ENCODE measurements at regions not wholly inside any gene's neighbourhood (a gene's known extent, or its start where the extent isn't known, plus 50 kb on each side); places are given as distances from the start of the nearest gene placed in this dataset.

DNA sequence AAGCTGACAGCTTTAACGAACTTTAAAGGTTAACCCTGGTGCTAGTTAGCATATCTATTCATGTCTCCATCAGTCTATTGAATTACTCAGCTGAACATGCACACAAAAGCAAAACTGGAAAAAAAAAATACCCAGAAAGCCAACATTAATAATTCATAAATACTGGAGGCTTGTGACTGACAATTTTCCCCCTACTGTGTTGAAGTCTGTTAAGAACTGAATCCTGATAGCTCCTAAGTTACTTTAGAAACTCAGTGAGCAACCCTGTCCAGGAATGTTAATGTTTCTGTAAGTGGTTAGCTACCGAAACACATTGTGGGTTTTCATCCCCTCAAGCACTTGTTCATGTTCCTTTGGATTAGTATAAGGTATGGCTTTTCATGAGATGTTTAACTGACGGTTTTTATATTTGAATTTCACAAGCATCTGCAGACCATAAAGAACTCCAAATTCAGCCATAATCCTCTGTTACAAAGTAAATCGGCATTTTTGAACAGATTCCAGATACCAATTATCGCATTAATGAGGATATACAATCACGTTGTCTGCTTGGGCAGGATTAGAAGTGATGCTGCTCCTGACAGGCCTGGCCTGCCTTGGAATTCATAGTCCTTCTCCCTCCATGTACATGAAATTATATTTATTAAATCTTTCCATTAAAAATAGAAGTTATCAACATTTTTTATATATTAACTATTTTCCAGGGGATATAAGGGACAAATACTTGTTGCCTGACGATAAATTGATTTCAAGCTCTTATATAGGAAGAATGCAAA, 331.2 kb downstream of the TLE4 start:
- no peak for DNase-seq (ENCODE audit: low read depth)
- H3K4me3 ChIP-seq (ENCODE audit: low read depth, low read length): no peak overlapping the region
- TF ChIP-seq, protein P1, sequence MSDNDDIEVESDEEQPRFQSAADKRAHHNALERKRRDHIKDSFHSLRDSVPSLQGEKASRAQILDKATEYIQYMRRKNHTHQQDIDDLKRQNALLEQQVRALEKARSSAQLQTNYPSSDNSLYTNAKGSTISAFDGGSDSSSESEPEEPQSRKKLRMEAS (IDR thresholded peaks at IDR 0.05; ENCODE audit: low read depth, low read length): no peak
- TF ChIP-seq, protein P2, sequence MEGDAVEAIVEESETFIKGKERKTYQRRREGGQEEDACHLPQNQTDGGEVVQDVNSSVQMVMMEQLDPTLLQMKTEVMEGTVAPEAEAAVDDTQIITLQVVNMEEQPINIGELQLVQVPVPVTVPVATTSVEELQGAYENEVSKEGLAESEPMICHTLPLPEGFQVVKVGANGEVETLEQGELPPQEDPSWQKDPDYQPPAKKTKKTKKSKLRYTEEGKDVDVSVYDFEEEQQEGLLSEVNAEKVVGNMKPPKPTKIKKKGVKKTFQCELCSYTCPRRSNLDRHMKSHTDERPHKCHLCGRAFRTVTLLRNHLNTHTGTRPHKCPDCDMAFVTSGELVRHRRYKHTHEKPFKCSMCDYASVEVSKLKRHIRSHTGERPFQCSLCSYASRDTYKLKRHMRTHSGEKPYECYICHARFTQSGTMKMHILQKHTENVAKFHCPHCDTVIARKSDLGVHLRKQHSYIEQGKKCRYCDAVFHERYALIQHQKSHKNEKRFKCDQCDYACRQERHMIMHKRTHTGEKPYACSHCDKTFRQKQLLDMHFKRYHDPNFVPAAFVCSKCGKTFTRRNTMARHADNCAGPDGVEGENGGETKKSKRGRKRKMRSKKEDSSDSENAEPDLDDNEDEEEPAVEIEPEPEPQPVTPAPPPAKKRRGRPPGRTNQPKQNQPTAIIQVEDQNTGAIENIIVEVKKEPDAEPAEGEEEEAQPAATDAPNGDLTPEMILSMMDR (IDR thresholded peaks at IDR 0.05; ENCODE audit: low read depth, low read length): no peak
- no peak for TF ChIP-seq MYC (IDR thresholded peaks at IDR 0.05; ENCODE audit: low read depth, low read length)
- no peak for TF ChIP-seq POLR2A (IDR thresholded peaks at IDR 0.05; ENCODE audit: extremely low read depth, insufficient read length)

DNA sequence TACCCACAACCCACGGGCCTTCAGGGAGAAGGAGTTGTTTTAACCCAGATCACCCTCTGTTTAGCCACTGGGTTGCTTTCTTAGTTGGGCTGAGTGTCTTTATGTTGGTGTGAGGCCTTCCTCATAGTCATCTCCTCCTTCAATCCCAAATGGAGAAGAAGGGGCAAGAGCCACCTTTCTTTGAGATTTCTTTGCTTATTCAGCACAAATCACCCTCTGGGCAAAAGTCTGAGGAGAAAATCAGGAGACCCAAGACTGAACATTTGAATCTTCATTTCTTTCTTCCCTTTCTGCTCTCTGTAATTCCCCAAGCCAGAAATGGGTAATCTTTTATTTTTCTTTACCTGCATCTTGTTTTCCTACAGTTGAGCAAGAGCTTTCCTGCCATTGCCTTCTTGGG, 329.0 kb downstream of the TLE4 start:
- TF ChIP-seq, protein P2 (IDR thresholded peaks at IDR 0.05; ENCODE audit: low read depth, low read length): no peak
- no peak overlapping the region for H3K4me3 ChIP-seq (ENCODE audit: low read depth, low read length)
- DNase-seq (ENCODE audit: low read depth): no peak

DNA sequence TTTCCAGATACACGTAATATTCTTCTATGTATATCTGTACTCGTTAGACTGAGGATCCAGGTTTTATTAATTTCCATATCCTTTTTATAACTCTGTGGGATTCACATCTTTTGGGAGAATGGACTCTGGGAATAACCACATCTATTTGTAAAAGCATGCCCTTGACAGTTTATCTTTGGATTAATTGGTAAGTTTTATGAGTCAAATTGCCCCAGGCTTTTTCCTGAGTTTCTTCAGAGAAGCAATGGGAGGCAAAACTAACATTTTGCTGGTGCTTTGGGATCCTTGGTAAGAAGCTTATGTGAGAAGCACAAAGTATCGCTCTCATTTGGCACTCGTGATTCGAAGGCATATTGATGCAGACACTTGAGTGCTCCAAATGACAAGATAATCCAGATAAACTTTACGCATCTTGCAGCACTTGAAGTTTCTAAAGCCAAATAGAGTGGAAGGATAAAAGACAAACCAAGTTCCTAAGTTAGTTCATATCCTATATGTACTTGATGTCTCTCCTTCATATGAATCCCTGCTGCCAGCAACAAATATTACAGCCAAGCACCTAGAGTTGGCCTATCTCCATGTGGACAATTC, 324.7 kb downstream of the TLE4 start:
- no peak for DNase-seq (ENCODE audit: low read depth)
- TF ChIP-seq POLR2A (IDR thresholded peaks at IDR 0.05; ENCODE audit: extremely low read depth, insufficient read length) (no peak), MYC (IDR thresholded peaks at IDR 0.05; ENCODE audit: low read depth, low read length) (no peak)
- TF ChIP-seq, protein P1 (IDR thresholded peaks at IDR 0.05; ENCODE audit: low read depth, low read length): no peak
- TF ChIP-seq, protein P2 (IDR thresholded peaks at IDR 0.05; ENCODE audit: low read depth, low read length): no peak
- H3K4me3 ChIP-seq (ENCODE audit: low read depth, low read length): no peak overlapping the region

DNA sequence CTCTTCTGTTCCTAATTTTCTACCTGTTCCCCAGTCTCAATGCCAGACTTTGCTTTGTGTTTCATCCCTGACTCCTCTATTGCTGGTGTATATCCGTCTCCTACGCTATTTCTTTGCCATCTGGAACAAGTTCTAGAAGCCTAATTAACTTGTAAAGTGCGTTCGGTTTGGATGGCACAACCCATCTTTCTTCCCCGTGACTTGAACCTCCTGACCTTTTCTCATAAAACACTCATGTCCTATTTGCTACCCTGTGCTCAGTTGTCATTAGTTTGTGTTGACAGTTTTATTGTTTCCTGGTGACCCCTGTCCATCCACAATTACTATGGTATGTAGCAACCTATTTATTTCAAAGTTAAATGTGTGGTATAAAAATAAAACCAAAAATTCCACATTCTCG, 323.5 kb downstream of the TLE4 start:
- DNase-seq (ENCODE audit: low read depth): no peak
- H3K4me3 ChIP-seq (ENCODE audit: low read depth, low read length): no peak overlapping the region
- TF ChIP-seq, protein P2 (IDR thresholded peaks at IDR 0.05; ENCODE audit: low read depth, low read length): no peak
- TF ChIP-seq MYC (IDR thresholded peaks at IDR 0.05; ENCODE audit: low read depth, low read length): no peak
- TF ChIP-seq POLR2A (IDR thresholded peaks at IDR 0.05; ENCODE audit: extremely low read depth, insufficient read length): no peak
- TF ChIP-seq, protein P1 (IDR thresholded peaks at IDR 0.05; ENCODE audit: low read depth, low read length): no peak

DNA sequence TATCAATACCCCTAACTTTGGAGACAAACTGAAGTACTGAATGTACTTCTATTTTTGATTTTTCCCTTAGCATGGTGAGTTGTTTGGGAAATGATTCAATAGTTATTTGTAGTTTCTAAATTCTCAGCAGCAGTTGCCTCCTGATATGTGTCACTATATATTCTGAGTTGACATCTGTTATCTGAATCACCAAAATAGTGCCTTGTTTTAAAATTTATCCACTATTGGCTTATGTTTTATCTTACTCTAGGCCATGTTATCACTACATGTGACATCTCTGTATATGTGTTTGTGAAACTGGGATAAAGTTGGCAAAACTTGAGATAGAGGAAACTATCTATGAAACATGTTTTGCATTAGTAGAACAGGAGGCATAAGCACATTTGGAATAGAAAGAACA, 317.6 kb downstream of the TLE4 start:
- no peak for DNase-seq (ENCODE audit: low read depth)
- TF ChIP-seq MYC (IDR thresholded peaks at IDR 0.05; ENCODE audit: low read depth, low read length) (no peak), POLR2A (IDR thresholded peaks at IDR 0.05; ENCODE audit: extremely low read depth, insufficient read length) (no peak)
- TF ChIP-seq, protein P1 (IDR thresholded peaks at IDR 0.05; ENCODE audit: low read depth, low read length): no peak
- TF ChIP-seq, protein P2 (IDR thresholded peaks at IDR 0.05; ENCODE audit: low read depth, low read length): no peak
- no peak overlapping the region for H3K4me3 ChIP-seq (ENCODE audit: low read depth, low read length)
